ENCODE measurements at regions not wholly inside any gene's neighbourhood (a gene's known extent, or its start where the extent isn't known, plus 50 kb on each side); places are given as distances from the start of the nearest gene placed in this dataset.

GRCh38 chr18:49685231-49685942 lies 123.5 kb downstream of the LIPG start:
- no peak for TF ChIP-seq POLR2AphosphoS5 (IDR thresholded peaks at IDR 0.05; ENCODE audit: low read depth)
- TF ChIP-seq EZH2phosphoT487 (IDR thresholded peaks at IDR 0.05; ENCODE audit: unreplicated experiment) = no peak
- TF ChIP-seq, protein P1, sequence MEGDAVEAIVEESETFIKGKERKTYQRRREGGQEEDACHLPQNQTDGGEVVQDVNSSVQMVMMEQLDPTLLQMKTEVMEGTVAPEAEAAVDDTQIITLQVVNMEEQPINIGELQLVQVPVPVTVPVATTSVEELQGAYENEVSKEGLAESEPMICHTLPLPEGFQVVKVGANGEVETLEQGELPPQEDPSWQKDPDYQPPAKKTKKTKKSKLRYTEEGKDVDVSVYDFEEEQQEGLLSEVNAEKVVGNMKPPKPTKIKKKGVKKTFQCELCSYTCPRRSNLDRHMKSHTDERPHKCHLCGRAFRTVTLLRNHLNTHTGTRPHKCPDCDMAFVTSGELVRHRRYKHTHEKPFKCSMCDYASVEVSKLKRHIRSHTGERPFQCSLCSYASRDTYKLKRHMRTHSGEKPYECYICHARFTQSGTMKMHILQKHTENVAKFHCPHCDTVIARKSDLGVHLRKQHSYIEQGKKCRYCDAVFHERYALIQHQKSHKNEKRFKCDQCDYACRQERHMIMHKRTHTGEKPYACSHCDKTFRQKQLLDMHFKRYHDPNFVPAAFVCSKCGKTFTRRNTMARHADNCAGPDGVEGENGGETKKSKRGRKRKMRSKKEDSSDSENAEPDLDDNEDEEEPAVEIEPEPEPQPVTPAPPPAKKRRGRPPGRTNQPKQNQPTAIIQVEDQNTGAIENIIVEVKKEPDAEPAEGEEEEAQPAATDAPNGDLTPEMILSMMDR (conservative IDR thresholded peaks at IDR 0.05; ENCODE audit: low read depth in 2 of 2) = no peak

Data from GM23338 (cell line).